Pancreas (tissue), 10 donors: ENCODE measurements at regions not wholly inside any gene's neighbourhood (a gene's known extent, or its start where the extent isn't known, plus 50 kb on each side); places are given as distances from the start of the nearest gene placed in this dataset.

Experiments
- ATAC-seq, 4 donors: fragments of 200-7000 bp; cut with Tn5 transposase; one replicate each; pipeline versions ENCODE4 v1.8.0 to v1.9.1; 2020; ENCODE audit warnings: mild to moderate bottlenecking in 4 of 4, moderate library complexity in 4 of 4
- DNase-seq, 6 donors: peaks; one replicate each; pipeline ENCODE4 v3.0.0-alpha.2; 2020
- FAIRE-seq: peaks from 2 replicates; lab custom pipeline; 2012; peaks lifted over from hg19 to GRCh38; lab: Jason Lieb, UNC
- H3K27ac ChIP-seq, 4 donors: fragments of 200-600 bp; sonication (generic); 1 replicate in 3 of 4; 2 replicates in 1 of 4; pipeline versions ENCODE4 v1.5.0 to v1.8.0; 2020
- H3K27me3 ChIP-seq, 4 donors: fragments of 200-600 bp; one replicate each; pipeline ENCODE4 v1.8.0; 2021
- H3K36me3 ChIP-seq, 3 donors: fragments of 200-600 bp; sonication (generic) in 1 of 3; one replicate each; pipeline versions ENCODE4 v1.5.0 to v1.8.0; 2020 to 2021
- H3K4me1 ChIP-seq, 3 donors: fragments of 200-600 bp; one replicate each; pipeline ENCODE4 v1.8.0; 2021
- H3K4me3 ChIP-seq, 4 donors: fragments of 200-600 bp; sonication (generic) in 2 of 4; one replicate each; pipeline versions ENCODE4 v1.5.0 to v1.8.0; 2020 to 2021
- H3K9me3 ChIP-seq, 4 donors: fragments of 200-600 bp; one replicate each; pipeline ENCODE4 v1.8.0; 2021
- WGBS, 2 donors: extraction: QIAGEN DNeasy Blood & Tissue Kit; methylation state at CpG; one replicate each; pipeline ENCODE4 v1.1.7; 2013; 5-methylcytosine and 5-hydroxymethylcytosine counted together
- intact Hi-C, 3 donors: fragments of 100-400 bp; cut with DNase I; formaldehyde crosslinking; loops; one replicate each; pipeline versions ENCODE4 v1.11.1 to v1.14.2; 2022
- TF ChIP-seq, protein P1 (sequence below), 4 donors: fragments of 200-600 bp; sonication (generic) in 3 of 4; IDR thresholded peaks; one replicate each; pipeline versions ENCODE4 v1.5.0 to v1.8.0; 2021; ENCODE audit warnings: antibody characterized with exemption in 4 of 4
- donor health status: healthy with polysubstance abuse.
- donor health status: DM: no; HTN: no; CAD: no; lungs with moderate emphysema.
- donor health status: DM: no; HTN: no; CAD: no.
- donor health status: control.
- donor health status: control.
- donor health status: Bipolar disorder and iron deficiency.
- donor health status: DM: yes; HTN: yes; CAD: no.
- donor health status: DM: no; HTN: no; CAD: no.
- donor health status: DM: no; HTN: no; CAD: no.
- donor health status: DM: yes; HTN: yes; CAD: no.

- Histone ChIP-seq H3K4me3 (no peak overlapping the region), H3K27me3 (no peaks in the 10 kb centered on the region), H3K36me3 (no peaks in the 10 kb centered on the region), H3K27ac (no peak overlapping the region), H3K9me3 (no peaks in the 10 kb centered on the region), H3K4me1 (peaks cover 0 to 3% (median 0%) of the 10 kb centered on the region in 3 donors)
- no peak for DNase-seq
- TF ChIP-seq, protein P1, sequence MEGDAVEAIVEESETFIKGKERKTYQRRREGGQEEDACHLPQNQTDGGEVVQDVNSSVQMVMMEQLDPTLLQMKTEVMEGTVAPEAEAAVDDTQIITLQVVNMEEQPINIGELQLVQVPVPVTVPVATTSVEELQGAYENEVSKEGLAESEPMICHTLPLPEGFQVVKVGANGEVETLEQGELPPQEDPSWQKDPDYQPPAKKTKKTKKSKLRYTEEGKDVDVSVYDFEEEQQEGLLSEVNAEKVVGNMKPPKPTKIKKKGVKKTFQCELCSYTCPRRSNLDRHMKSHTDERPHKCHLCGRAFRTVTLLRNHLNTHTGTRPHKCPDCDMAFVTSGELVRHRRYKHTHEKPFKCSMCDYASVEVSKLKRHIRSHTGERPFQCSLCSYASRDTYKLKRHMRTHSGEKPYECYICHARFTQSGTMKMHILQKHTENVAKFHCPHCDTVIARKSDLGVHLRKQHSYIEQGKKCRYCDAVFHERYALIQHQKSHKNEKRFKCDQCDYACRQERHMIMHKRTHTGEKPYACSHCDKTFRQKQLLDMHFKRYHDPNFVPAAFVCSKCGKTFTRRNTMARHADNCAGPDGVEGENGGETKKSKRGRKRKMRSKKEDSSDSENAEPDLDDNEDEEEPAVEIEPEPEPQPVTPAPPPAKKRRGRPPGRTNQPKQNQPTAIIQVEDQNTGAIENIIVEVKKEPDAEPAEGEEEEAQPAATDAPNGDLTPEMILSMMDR (IDR thresholded peaks at IDR 0.05) = no peak
- ATAC-seq = peak in 1 of 4 donors; percentile 46
- intact Hi-C loops = no loop called here
- 40 to 42% methylated on average over 6 of the region's 6 CpGs for WGBS, 2 donors
- no peak for FAIRE-seq
Measured at GRCh38 chr4:175946472-175947116, 119.0 kb upstream of the WDR17 start.

GRCh38 chr4:175947117-175947722, 118.4 kb upstream of the WDR17 start:
- peaks cover 0 to 5% (median 0%) of the 10 kb centered on the region in 3 donors for H3K4me1 ChIP-seq
- peak in 1 of 4 donors; percentile 28 for ATAC-seq
- WGBS, 2 donors = 1 to 3% methylated on average over 4 of the region's 4 CpGs
- FAIRE-seq = peak; percentile 98
- TF ChIP-seq, protein P1 (IDR thresholded peaks at IDR 0.05) = peak; percentile 33 to 58 (median 46)
- H3K27ac ChIP-seq = no peak overlapping the region
- intact Hi-C loops = no loop called here
- H3K27me3 ChIP-seq = no peaks in the 10 kb centered on the region
- no peak for DNase-seq
- H3K9me3 ChIP-seq = no peaks in the 10 kb centered on the region
- no peak overlapping the region for H3K4me3 ChIP-seq
- H3K36me3 ChIP-seq = no peaks in the 10 kb centered on the region

GRCh38 chr4:175951794-175952193, 113.8 kb upstream of the WDR17 start:
- TF ChIP-seq, protein P1 (IDR thresholded peaks at IDR 0.05) = no peak
- intact Hi-C loops = no loop called here
- FAIRE-seq (no peak), DNase-seq (peak; percentile 58 to 80 (median 74)), ATAC-seq (peak; percentile 94 to 98 (median 96))
- no peak overlapping the region for H3K4me3 ChIP-seq
- no peaks in the 10 kb centered on the region for H3K36me3 ChIP-seq
- no peaks in the 10 kb centered on the region for H3K27me3 ChIP-seq
- peak overlapping the region in 2 of 4 donors; percentile 40 to 67 for H3K27ac ChIP-seq
- H3K4me1 ChIP-seq = peaks cover 0 to 12% (median 0%) of the 10 kb centered on the region in 3 donors
- 13 to 31% methylated on average over 1 of the region's 1 CpG for whole genome bisulfite sequencing, 2 donors
- H3K9me3 ChIP-seq = no peaks in the 10 kb centered on the region

DNA sequence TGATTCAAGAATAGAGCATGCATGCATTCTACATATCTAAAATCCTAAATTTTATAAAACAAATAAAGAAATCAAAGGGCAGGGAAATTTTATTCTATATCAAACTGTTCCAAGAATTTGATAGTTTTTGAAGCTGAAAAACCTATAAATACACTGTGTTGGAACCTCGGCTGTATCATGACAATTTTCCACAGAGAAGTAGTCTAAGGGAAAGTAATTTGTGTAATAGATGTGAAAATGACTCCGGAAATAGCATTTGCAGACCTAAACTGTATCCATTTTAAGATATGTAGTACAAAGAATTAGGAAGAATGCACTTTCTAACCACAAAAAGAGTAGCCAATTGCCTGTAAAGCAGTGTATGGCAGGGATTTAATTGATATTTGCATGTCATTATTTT, 112.5 kb upstream of the WDR17 start:
- no peaks in the 10 kb centered on the region for H3K9me3 ChIP-seq
- no peaks in the 10 kb centered on the region for H3K36me3 ChIP-seq
- ATAC-seq (no peak), FAIRE-seq (no peak), DNase-seq (no peak)
- intact Hi-C loops = no loop called here
- H3K4me3 ChIP-seq = no peak overlapping the region
- TF ChIP-seq, protein P1 (IDR thresholded peaks at IDR 0.05) = no peak
- WGBS, 2 donors = 85 to 91% methylated on average over 2 of the region's 2 CpGs
- H3K4me1 ChIP-seq = peaks cover 0 to 16% (median 0%) of the 10 kb centered on the region in 3 donors
- H3K27me3 ChIP-seq = no peaks in the 10 kb centered on the region
- H3K27ac ChIP-seq = no peak overlapping the region
